ENCODE measurements at regions not wholly inside any gene's neighbourhood (a gene's known extent, or its start where the extent isn't known, plus 50 kb on each side); places are given as distances from the start of the nearest gene placed in this dataset.

- CTCF ChIA-PET = no interaction called here
- no peak for TF ChIP-seq CTCF (IDR thresholded peaks at IDR 0.05; ENCODE audit: low read depth, low read length)
- Histone ChIP-seq H3K27me3 (ENCODE audit: control insufficient read depth, insufficient read depth, low read length) (no peaks in the 10 kb centered on the region), H3K9me3 (ENCODE audit: control insufficient read depth, insufficient read depth, low read length) (no peaks in the 10 kb centered on the region), H3K27ac (ENCODE audit: low read depth, low read length) (no peak overlapping the region), H3K4me3 (ENCODE audit: low read depth, low read length) (no peak overlapping the region)
- DNase-seq (ENCODE audit: low read depth, low spot score) = no peak
- POLR2A ChIA-PET = no interaction called here
These were observed 80.8 kb downstream of the P2RY1 start for GRCh38 chr3:152915695-152916094.

GRCh38 chr3:152916753-152917279 is 81.9 kb downstream of the P2RY1 start:
- Histone ChIP-seq H3K27me3 (ENCODE audit: control insufficient read depth, insufficient read depth, low read length) (no peaks in the 10 kb centered on the region), H3K27ac (ENCODE audit: low read depth, low read length) (no peak overlapping the region), H3K9me3 (ENCODE audit: control insufficient read depth, insufficient read depth, low read length) (no peaks in the 10 kb centered on the region), H3K4me3 (ENCODE audit: low read depth, low read length) (no peak overlapping the region)
- no peak for TF ChIP-seq CTCF (IDR thresholded peaks at IDR 0.05; ENCODE audit: low read depth, low read length)
- DNase-seq (ENCODE audit: low read depth, low spot score) = no peak
- ChIA-PET POLR2A (no interaction called here), CTCF (no interaction called here)

GRCh38 chr3:152921351-152921750 is 86.4 kb downstream of the P2RY1 start:
- Histone ChIP-seq H3K27me3 (ENCODE audit: control insufficient read depth, insufficient read depth, low read length) (no peaks in the 10 kb centered on the region), H3K9me3 (ENCODE audit: control insufficient read depth, insufficient read depth, low read length) (no peaks in the 10 kb centered on the region), H3K4me3 (ENCODE audit: low read depth, low read length) (no peak overlapping the region), H3K27ac (ENCODE audit: low read depth, low read length) (no peak overlapping the region)
- no peak for TF ChIP-seq CTCF (IDR thresholded peaks at IDR 0.05; ENCODE audit: low read depth, low read length)
- ChIA-PET POLR2A (no interaction called here), CTCF (no interaction called here)
- no peak for DNase-seq (ENCODE audit: low read depth, low spot score)

- ChIA-PET POLR2A (no interaction called here), CTCF (no interaction called here)
- Histone ChIP-seq H3K4me3 (ENCODE audit: low read depth, low read length) (no peak overlapping the region), H3K27ac (ENCODE audit: low read depth, low read length) (no peak overlapping the region), H3K9me3 (ENCODE audit: control insufficient read depth, insufficient read depth, low read length) (no peaks in the 10 kb centered on the region), H3K27me3 (ENCODE audit: control insufficient read depth, insufficient read depth, low read length) (no peaks in the 10 kb centered on the region)
- TF ChIP-seq CTCF (IDR thresholded peaks at IDR 0.05; ENCODE audit: low read depth, low read length) = no peak
- no peak for DNase-seq (ENCODE audit: low read depth, low spot score)
These were observed 87.6 kb downstream of the P2RY1 start for GRCh38 chr3:152922554-152922953.

GRCh38 chr3:152927131-152927530 is 92.2 kb downstream of the P2RY1 start:
- DNase-seq (ENCODE audit: low read depth, low spot score) = no peak
- H3K27me3 ChIP-seq (ENCODE audit: control insufficient read depth, insufficient read depth, low read length) = no peaks in the 10 kb centered on the region
- H3K9me3 ChIP-seq (ENCODE audit: control insufficient read depth, insufficient read depth, low read length) = no peaks in the 10 kb centered on the region
- TF ChIP-seq CTCF (IDR thresholded peaks at IDR 0.05; ENCODE audit: low read depth, low read length) = no peak
- H3K4me3 ChIP-seq (ENCODE audit: low read depth, low read length) = no peak overlapping the region
- POLR2A ChIA-PET = no interaction called here
- CTCF ChIA-PET = no interaction called here
- H3K27ac ChIP-seq (ENCODE audit: low read depth, low read length) = no peak overlapping the region

All from AG04450 (cell line).